Stimulated activated CD8-positive, alpha-beta memory T cell treated with anti-CD3 and anti-CD28 coated beads, Interleukin-12 subunit alpha, Interleukin-12 subunit beta, amount 100 ng/mL, for 1 hour (primary cell): ENCODE measurements at regions not wholly inside any gene's neighbourhood (a gene's known extent, or its start where the extent isn't known, plus 50 kb on each side); places are given as distances from the start of the nearest gene placed in this dataset.
"Not testable (repeated sequence)": the region's sequence is repeated elsewhere in the genome, so short reads cannot be mapped to it uniquely, and the experiment has no call there.

Source experiments
- DNase-seq: peaks from one replicate; pipeline ENCODE4 v3.0.0-alpha.2; 2020; ENCODE audit warnings: low read depth

DNA sequence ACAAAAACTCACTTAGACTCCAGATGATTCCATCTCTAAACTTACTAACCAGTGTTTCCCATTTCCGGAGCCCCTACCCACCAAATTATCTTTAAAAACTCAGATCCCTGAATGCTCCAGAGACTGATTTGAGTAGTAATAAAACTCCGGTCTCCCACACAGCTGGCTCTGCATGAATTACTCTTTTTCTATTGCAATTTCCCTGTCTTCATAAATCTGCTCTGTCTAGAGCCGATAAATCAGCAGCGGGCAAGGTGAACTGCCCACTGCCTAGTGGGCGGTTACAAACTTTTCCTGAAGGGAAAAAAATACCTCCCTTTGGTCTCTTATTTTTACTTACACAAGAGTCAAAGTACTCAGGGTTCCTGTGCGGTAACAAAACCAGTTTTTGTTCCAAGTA lies 624.4 kb upstream of the RORB start:
- DNase-seq: no peak

DNA sequence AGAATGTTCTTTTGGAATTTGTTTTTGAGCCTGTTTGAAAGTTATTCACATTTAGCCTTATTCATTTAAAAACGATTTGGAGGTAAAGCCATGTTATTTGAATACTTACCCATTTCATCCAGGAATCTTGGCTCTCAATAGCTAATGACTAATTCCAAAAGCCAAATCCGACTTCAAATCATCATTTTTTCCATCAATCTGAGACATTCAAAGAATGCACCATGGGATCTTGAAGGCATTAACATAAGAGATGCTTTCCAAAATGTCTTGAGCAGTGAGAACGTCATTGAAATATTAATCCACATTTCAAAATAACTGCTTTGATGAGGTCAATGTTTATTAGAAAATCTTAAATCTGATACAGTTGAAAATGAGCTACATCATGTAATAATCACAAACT lies 617.0 kb upstream of the RORB start:
- no peak for DNase-seq

DNA sequence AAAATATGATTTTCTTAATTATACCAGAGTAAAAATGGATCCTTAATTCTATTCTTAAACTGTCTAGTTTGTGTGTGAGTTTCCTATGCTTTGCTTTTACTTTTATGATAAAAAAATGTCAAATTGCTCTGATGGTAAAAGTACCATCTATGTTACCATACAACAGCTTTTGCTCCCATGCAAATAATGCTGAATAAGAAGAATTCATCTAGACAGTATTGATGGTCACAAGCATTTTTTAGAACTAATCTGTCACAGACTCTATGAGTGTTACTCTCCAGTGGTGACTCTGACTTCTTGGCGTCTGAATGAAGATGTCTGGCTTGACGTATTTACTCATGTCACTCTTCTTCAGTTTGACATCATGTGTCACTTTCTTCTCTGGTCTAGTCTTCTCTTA lies 608.1 kb upstream of the RORB start:
- no peak for DNase-seq

- no peak for DNase-seq
Measured at GRCh38 chr9:73890685-73891277, 606.4 kb upstream of the RORB start.

DNA sequence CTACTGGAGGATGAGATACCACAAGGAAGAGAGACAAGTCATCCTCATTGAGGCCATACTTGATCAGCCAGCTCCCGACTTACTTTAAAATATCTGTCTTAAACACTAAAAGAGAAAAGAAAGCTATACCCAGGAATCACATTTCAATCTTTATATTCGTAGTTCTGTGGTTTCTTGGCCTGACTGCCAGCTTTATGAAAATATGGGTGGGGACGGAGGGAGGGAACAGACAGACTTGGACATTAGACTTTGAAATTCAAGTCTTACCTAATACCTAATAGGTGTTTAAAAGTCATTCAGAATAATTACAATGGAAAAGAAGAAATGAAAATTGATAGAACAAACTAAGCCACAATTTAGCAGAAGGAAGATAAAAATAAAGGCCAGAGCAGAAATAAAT lies 604.8 kb upstream of the RORB start:
- DNase-seq: no peak

GRCh38 chr9:73893230-73893629 lies 603.9 kb upstream of the RORB start:
- no peak for DNase-seq

- DNase-seq: no peak
Measured at GRCh38 chr9:73896061-73896460, 601.1 kb upstream of the RORB start.

GRCh38 chr9:73906671-73907070 lies 590.5 kb upstream of the RORB start:
- no peak for DNase-seq

GRCh38 chr9:73911804-73912203 lies 585.3 kb upstream of the RORB start:
- no peak for DNase-seq

DNA sequence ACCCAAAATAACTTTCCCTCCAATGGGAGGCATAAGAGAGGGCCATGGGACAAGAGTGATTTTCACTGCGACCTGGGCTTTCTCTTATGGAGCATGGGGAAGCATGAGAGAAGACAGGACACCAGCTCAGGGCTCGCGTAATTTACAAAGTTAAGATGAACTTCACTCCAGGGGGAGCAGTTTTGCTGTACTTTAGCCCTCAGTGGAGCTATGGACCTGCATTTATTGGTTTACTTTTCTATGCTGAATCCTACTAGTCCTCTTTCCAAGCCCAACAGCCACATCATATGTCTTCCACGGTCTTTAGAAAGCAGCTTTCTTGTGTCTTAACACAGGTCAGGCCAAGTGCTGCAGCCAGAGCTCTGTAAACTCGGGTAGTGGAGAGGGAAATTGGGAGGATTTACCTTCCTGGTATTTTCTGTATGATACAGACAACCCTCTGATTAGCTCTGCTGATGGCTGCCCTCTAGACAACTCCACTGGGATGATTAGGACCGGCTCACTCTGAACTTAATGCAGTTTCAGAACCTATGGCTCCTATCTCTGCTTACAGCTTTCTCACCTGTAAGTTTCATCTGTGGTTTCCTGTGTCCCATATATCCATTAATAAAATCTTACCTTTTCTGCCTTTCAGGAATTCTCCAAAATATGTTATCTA lies 581.0 kb upstream of the RORB start:
- no peak for DNase-seq

GRCh38 chr9:73919712-73920111 lies 577.4 kb upstream of the RORB start:
- no peak for DNase-seq

DNA sequence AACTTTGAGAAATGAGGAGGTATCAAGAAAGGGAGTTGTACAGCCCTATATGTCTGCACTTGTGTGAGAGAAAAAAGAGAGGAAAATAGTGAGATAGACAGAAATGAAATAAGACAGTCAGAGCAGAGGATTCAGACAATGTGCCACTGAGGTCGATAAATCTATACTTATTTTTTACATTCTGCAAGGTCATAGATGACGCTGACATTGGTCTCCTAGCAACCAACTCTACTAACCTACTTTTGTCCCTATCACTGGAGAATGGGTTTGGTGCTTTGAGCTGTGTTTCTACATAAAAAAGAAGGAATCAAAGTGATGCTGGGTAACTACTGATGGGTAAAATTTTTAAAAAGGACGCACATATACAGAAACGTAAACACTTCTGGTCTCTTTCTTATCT lies 573.3 kb upstream of the RORB start:
- DNase-seq: no peak

DNA sequence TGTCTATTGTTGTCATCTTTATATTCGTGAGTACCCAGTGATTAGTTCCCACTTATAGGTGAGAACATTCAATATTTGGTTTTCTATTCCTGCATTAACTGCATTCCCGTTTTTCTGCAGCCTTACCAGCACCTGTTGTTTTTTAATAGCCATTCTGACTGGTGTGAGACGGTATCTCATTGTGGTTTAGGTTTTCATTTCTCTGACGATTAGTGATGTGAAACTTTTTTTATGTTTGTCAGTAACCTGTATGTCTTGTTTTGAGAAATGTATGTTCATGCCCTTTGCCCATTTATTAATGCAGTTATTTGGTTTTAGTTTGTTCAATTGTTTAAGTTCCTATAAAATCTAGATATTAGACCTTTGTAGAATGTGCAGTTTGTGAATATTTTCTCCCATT lies 546.0 kb upstream of the RORB start:
- DNase-seq: no peak

GRCh38 chr9:73962792-73963191 lies 534.3 kb upstream of the RORB start:
- DNase-seq: no peak

DNA sequence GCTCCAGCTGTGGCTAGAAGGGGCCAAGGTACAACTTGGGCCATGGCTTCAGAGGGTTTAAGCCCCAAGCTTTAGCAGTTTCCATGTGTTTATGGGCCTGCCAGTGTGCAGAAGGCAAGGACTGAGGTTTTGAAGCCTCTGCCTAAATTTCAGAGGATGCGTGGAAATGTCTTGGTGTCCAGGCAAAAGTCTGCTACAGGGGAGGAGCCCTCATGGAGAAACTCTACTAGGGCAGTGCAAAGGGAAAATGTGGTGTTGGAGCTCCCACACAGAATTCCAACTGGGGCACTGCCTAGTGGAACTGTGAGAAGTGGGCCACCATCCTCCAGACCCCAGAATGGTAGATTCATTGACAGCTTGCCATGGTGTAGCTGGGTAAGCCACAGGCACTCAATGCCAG lies 527.2 kb upstream of the RORB start:
- DNase-seq: no peak

- not testable (repeated sequence) for DNase-seq
Measured at GRCh38 chr9:73976424-73976823, 520.7 kb upstream of the RORB start.

DNA sequence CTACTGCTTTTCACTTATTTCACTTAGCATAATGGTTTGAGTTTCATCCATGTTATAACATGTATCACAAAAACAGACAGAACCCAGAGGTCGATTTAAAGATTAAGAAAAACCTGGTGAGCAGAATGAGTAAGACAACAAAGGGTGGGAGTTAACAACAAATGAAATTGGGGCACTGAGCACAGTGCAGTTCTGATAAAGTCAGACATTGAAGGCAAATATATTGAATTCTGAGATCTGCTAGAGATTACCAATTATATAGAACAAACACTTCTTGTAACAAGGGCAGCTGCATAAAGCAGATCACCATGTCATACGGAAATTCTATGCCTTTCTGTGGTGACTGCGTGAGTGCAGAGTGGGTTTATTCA lies 517.3 kb upstream of the RORB start:
- no peak for DNase-seq

GRCh38 chr9:73980754-73981153 lies 516.4 kb upstream of the RORB start:
- DNase-seq: no peak

DNA sequence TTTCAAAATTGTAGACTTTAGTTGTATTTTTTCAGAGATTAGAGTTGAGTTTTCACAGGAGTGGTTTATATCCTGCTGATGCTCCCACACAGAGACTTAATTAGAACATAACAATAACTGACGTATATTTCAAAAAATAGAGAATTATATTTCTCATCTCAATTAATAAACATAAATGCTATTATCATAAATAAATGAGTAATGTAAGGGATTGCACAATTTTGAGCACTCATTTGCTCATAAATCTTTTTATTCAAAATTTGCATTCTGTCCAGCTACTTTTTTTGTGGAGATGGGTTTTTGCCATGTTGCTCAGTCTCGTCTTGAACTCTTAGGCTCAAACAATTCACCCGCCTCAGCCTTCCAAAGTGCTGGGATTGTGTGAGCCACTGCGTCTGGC lies 515.7 kb upstream of the RORB start:
- no peak for DNase-seq

DNA sequence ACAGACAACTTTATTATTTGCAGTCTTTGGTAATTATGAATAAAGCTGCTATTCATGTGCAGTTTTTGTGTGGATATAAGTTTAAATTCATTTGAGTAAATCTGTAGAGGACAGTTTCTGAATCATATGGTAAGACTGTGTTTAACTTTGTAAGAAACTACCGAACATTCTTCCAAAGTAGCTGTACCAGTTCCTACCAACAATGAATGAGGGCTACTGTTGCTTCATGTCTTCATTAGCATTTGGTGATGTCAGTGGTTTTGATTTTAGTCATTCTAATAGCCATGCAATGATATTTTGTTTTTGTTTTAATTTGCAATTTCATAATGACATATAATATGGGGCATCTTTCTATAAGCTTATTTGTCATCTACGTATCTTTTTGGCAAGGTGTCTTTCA lies 501.3 kb upstream of the RORB start:
- no peak for DNase-seq

DNA sequence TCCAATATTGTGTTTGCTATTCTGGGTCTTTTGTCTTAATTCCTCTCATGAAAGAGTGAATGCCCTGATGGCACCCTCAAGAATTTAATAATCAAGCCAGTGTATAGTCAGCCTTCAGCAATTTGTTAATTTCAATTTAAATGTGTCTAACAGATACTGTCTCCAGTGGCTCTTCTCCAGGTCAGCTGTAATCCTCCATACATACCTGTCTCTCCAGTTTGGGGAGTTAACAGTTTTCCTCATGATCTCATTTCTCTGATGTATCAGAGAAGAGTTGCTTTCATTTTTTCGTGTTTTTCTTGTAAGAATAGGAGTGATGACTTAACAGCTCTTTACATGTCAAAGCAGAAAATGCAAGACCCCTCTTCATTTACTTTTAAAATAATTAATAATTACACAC lies 500.3 kb upstream of the RORB start:
- DNase-seq: no peak

DNA sequence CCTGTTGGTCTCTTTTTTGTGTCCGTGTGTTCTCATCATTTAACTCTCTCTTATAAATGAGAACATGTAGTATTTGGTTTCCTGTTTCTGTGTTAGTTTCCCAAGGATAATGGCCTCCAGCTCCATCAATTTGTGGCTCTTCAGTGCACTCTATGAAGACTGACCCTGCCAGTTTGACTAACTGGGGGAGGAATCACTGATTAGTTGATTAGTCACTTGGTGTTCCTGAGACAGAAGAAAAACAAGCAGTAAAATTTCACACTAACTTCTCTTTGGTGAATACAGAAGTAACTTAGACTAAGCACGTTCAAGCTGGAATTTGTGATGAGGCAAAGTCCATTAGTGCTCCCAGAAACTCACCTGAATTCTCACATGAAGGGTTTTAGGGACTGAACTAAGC lies 495.8 kb upstream of the RORB start:
- DNase-seq: no peak

DNA sequence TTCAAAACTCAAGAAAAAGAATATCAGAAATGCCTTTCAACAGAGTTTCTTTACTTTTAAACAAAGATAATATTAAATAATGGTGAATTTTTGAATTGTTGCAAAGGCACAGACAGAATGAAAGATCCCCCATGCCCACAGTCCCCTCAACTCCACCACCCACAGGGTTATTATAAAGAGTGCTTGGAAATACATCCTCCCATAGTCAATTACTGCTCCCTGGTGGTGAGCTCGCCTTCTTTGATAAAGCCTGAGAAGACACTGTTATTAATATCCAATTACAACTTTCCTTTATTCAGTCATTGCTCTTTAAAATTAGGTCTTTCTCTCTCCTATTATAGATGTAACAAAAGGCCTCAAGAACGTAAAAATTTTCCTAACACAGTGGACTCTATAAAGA lies 490.2 kb upstream of the RORB start:
- no peak for DNase-seq

DNA sequence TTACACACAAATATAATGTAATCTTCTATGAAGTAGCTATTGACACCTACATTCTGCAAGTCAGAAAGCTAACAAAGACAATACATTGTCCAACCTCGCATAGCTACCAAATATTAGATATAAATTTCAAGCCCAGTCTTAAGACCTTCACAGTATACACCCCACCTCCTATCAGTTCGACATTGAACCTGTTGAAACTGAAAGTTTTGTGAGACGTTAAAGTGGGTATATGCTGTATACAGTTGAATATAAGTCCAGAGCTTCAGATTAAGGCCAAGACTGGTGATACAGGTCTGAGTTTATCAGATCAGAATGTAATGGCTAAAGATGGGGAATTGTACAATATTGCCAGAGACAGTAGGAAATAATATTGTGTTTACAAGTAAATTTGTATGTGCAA lies 489.3 kb upstream of the RORB start:
- no peak for DNase-seq

DNA sequence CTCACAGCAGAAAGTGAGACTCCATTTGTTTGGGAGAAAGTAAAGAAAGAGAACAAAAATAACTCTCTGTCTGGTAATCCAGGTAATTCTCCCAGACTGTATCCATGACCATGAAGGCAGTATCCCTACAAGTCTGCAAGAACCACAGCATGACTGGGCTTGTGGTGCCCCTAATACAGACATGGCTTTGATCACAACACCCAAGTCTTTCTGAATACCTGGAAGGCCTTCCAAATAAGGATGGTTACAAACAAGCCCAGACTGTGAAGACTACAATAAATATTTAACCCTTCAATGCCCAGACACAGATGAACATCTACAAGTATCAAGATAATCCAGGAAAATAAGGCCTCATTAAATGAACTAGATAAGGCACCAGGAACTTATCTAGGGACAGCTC lies 481.1 kb upstream of the RORB start:
- no peak for DNase-seq
